D341Med (cell line): ENCODE measurements at regions not wholly inside any gene's neighbourhood (a gene's known extent, or its start where the extent isn't known, plus 50 kb on each side); places are given as distances from the start of the nearest gene placed in this dataset.

Experiments used
- DNase-seq: peaks from one replicate; pipeline ENCODE4 v3.0.0; 2012; ENCODE audit warnings: low spot score

GRCh38 chr12:113619202-113619601, 147.5 kb upstream of the LHX5 start:
- no peak for DNase-seq

GRCh38 chr12:113613414-113613813, 141.7 kb upstream of the LHX5 start:
- no peak for DNase-seq

DNA sequence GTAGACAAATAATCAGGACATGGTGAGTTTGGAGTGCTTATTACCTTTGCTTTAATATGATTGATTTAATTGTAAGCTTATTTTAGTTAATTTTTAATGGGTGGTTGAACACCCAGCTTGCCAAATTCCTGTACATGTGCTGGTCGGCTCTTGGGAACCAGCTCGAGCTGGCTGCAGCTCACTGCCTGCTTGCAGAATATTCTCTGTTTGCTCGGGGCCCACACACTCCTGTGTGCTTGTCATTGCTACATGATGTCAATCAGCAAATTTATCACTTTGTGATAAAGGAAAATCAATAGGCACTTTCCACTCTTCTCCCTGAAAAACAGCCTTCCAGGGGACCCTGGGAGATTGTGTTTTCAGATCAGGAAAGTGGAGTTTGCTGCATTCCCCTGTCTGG, 141.1 kb upstream of the LHX5 start:
- no peak for DNase-seq

DNA sequence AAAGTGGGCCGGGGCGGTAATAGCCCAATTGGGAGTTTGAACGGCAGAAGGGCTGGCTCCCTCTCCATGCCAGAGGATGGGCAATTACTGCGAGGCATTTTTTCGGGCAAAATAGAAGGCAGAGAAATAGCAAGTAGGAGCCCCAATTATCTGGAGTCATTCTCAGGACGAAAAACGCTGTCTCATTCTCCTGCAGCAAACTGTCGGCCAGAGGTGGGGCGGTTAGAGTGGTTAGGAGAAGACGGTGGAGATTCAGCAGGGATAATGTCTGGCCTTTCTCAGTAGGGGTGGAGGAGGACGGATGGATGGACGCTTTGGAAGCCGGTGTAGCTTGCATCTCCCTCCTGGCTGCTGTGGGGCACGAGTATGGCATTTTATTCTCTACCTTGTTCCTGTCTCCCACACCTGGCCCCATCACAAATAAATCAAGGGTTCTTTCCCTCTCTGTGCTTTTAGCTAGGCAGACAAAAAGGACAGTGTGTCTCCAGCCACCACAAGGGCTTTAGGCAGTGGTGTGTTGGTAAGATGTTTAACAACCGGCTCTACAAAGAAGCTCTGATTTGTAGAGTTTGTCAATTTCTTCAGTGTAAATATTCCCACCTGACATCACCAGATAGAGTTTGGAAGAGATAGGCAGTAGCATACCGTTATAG, 140.5 kb upstream of the LHX5 start:
- no peak for DNase-seq

DNA sequence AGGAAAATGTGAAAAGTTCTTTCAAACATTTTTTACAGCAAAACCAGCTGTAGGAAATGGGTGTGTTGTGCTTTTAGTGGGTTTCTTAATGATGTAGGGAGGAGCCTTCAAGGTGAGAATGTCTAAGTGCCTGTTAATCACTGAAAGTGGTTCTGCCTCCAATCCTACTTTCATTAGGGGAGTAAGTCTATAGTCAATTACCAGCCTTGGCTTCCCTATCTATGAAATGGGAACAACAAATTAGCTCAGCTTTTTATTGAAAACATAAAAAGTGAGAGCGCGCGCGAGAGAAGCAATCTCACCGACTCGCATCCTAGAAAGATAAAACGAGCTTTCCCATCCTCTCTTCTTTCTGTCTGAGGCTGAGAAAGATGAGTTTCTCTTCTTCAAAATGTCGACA, 140.0 kb upstream of the LHX5 start:
- no peak for DNase-seq

GRCh38 chr12:113610698-113611097, 139.0 kb upstream of the LHX5 start:
- no peak for DNase-seq

DNA sequence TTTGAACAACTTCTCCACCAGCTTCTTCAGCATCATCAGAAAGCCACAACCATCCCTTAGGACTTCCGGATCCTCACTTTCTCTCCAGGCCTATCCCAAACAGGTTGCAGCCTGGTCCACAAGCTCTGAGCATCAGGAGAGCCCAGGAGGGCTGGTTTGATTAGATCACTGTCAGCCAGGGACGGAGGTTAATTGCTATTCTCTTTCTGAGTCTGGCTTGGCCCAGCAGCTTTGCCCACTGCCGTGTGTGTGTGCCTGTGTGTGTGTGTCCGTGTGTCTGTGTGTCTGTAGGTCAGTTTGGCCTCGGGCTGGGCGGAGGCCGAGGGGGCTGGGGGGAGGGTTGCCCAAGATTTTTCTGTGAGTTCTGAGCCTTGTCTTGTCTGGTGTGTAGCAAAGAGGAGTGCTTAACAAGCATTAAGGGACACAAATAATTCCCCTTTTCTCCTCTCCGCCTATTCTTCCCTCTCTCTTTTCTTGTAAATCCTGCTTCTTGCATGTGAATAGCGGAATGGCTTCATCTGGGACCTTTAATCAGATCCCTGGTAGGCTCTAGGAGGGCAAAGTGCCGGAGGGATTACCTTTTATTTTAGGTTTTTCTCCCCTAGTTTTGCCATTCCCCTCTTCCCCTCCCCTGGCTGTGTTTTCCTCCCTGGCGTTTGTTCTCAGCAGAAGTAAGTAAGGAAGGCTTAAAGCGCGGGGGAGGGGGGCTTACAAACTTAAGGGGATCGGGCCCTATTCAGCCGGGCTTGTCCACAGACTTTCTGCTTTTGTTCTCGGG, 138.2 kb upstream of the LHX5 start:
- no peak for DNase-seq

GRCh38 chr12:113604666-113605065, 133.0 kb upstream of the LHX5 start:
- DNase-seq, result no peak

GRCh38 chr12:113601656-113602263, 130.1 kb upstream of the LHX5 start:
- DNase-seq, result no peak

- no peak for DNase-seq
These were observed 127.2 kb upstream of the LHX5 start for GRCh38 chr12:113598815-113599406.

- no peak for DNase-seq
These were observed 123.3 kb upstream of the LHX5 start for GRCh38 chr12:113594967-113595366.

- DNase-seq, result peak; percentile 75
These were observed 119.9 kb upstream of the LHX5 start for GRCh38 chr12:113591480-113591974.

DNA sequence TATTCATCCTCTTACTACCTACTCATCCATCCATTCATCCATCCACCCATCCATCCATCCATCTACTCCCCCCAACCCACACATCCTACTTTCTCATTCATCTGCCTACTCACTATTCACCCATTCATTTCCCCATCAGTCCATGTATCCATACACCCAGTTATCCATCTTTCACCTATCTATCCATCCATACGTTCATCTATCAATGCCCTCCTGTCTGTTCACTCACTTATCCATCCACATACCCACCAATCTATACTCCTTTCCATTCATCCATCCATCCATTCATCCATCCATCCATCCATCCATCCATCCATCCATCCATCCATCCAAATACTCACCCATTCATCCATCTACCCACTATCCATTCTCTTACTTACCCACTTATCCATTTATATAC, 117.8 kb upstream of the LHX5 start:
- DNase-seq, result no peak

DNA sequence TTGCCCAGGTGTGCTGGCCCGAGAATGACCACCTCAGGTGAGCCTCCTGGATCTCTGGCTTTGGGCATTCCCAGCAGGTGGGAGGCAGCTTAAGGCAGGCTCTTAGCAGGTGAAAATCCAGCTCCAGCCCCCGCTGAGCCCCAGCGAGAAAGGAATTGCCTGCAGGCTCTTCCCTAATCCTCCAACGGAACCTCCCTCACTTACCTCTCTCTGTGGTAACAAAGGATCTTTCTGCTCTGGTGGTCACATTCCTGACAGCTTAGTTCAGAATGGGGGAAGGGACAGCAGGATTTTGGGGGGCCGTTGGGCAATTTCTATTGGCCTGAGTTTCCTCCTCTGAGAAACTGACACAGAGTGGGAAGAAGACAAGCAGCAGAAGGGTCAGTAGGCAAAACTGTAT, 116.0 kb upstream of the LHX5 start:
- DNase-seq, result no peak

DNA sequence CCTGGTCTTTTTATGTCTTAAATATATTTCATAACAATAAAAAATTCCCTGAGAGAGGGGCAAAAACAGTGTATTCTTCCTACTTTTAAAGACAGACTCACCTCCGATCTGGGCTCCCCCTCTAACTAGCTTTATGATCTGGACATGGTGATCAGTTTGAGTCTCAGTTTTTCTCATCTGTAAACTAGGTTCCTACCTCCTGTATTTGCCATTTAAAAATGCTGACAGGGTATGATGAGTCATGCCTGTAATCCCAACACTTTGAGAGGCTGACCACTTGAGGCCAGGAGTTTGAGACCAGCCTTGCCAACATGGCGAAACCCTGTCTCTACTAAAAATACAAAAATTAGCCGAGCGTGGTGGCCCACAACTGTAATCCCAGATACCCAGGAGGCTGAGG, 114.8 kb upstream of the LHX5 start:
- DNase-seq, result no peak

- DNase-seq, result no peak
These were observed 111.0 kb upstream of the LHX5 start for GRCh38 chr12:113582521-113583218.

- DNase-seq, result no peak
These were observed 109.7 kb upstream of the LHX5 start for GRCh38 chr12:113581342-113581741.

DNA sequence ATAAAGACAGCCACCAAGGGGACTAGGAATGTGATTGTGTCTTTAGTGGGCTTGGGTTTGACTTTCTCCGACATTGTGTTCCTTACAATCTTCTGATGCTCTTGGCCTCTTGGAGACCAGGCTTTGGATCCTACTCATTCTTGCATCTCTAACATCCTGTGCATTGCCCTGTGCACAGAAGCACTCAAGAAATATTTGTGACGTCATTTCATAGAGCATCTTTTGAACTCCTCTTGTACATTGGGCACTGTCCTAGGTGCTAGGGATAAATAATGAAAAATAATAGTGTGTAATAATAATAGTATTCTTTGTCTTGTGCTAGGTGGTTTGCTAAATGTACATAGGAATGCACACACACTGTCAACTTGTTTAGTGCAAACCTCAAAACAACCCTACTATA, 108.8 kb upstream of the LHX5 start:
- no peak for DNase-seq

- DNase-seq, result no peak
These were observed 105.9 kb upstream of the LHX5 start for GRCh38 chr12:113577464-113578129.

- no peak for DNase-seq
These were observed 103.7 kb upstream of the LHX5 start for GRCh38 chr12:113575386-113575785.

- DNase-seq, result no peak
These were observed 101.5 kb upstream of the LHX5 start for GRCh38 chr12:113573148-113573547.

DNA sequence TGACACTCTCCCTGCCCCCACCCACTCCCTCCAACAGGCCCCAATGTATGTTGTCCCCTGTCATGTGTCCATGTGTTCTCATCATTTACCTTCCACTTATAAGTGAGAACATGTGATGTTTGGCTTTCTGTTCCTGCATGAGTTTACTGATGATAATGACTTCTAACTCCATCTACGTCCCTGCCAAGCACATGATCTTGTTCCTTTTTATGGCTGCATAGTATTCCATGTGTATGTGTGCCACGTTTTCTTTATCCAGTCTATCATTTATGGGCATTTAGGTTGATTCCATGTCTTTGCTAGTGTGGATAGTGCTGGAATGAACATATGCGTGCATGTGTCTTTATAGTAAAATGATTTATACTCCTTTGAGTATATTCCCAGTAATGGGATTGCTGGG, 100.0 kb upstream of the LHX5 start:
- no peak for DNase-seq
